ENCODE measurements at regions not wholly inside any gene's neighbourhood (a gene's known extent, or its start where the extent isn't known, plus 50 kb on each side); places are given as distances from the start of the nearest gene placed in this dataset.

GRCh38 chr18:30451981-30452380 is 590.6 kb downstream of the DSC3 start (continued):
- TF ChIP-seq PHF8 (conservative IDR thresholded peaks at IDR 0.05; ENCODE audit: low read depth, low read length) (no peak), MAFK (IDR thresholded peaks at IDR 0.05; ENCODE audit: low read depth, low read length) (no peak), SP4 (IDR thresholded peaks at IDR 0.05; ENCODE audit: low read length) (no peak), CREB1 (IDR thresholded peaks at IDR 0.05) (no peak), RFX5 (IDR thresholded peaks at IDR 0.05; ENCODE audit: borderline replicate concordance, low read depth, low read length) (no peak), HDAC6 (IDR thresholded peaks at IDR 0.05; ENCODE audit: low read depth, low read length) (no peak), RXRA (IDR thresholded peaks at IDR 0.05; ENCODE audit: insufficient read depth, low read depth, low read length) (no peak)
- TF ChIP-seq, protein P1, sequence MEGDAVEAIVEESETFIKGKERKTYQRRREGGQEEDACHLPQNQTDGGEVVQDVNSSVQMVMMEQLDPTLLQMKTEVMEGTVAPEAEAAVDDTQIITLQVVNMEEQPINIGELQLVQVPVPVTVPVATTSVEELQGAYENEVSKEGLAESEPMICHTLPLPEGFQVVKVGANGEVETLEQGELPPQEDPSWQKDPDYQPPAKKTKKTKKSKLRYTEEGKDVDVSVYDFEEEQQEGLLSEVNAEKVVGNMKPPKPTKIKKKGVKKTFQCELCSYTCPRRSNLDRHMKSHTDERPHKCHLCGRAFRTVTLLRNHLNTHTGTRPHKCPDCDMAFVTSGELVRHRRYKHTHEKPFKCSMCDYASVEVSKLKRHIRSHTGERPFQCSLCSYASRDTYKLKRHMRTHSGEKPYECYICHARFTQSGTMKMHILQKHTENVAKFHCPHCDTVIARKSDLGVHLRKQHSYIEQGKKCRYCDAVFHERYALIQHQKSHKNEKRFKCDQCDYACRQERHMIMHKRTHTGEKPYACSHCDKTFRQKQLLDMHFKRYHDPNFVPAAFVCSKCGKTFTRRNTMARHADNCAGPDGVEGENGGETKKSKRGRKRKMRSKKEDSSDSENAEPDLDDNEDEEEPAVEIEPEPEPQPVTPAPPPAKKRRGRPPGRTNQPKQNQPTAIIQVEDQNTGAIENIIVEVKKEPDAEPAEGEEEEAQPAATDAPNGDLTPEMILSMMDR (IDR thresholded peaks at IDR 0.05; ENCODE audit: control extremely low read depth in 1 of 3, insufficient read depth in 1 of 3, low read depth in 1 of 3, low read length in 3 of 3): no peak
